T47D (cell line): ENCODE measurements at regions not wholly inside any gene's neighbourhood (a gene's known extent, or its start where the extent isn't known, plus 50 kb on each side); places are given as distances from the start of the nearest gene placed in this dataset.

Experiments
- DNase-seq, 2 experiments: peaks; one replicate each; pipeline versions ENCODE4 v3.0.0 to v3.0.0-alpha.2; 2011 to 2012; ENCODE audit warnings: low read depth in 1 of 2, low spot score in 1 of 2
- JUND ChIP-seq: IDR thresholded peaks from 2 replicates; pipeline ENCODE4 v1.6.1; 2012; ENCODE audit warnings: low read depth
- in situ Hi-C: cut with HindIII; loops from 2 replicates; pipeline ENCODE4 v1.10.0; 2016; ENCODE audit warnings: low sequenced_read_pairs, low pct_unique_long_range_greater_than_20kb

DNA sequence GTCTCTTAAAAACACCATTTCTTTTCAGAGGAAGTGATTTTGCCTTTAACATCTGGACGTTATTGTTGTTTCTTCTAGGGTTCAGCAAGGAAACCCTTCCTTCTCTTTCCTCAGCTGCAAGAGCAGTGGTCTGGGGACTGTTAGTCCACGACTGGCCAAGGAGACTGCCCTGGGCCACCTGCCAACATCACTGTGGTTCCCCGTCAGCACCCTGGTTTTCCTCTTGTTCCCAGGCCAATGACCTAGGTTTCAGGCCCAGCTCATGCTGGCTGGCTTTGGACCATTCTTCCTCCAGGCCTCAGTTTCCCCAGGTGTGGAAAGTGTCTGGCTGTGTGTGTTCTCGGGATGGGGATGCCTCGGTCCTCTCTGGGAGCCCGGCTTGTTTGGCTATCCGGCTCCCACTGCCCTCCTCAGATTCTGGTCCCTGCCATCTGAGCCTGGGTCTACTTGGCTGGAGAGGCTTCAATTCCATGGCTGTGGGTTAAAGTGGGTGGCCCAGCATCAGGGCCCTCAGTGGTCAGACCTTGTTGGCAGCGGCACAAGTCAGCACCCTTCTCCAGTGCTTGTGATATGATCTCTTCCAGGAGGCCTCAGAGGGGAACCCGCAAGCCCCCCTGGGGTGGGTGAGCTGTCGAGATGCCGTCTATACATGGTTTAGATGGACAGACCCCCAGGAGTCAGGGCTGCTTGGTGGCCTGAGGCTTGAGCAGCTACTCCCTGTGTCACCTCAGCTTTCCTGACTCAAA lies 234.3 kb upstream of the HS6ST1 start:
- no peak for DNase-seq
- in situ Hi-C loops = no loop called here
- no peak for TF ChIP-seq JUND

GRCh38 chr2:128554151-128554769 lies 235.6 kb upstream of the HS6ST1 start:
- DNase-seq = no peak
- TF ChIP-seq JUND = no peak
- in situ Hi-C loops = no loop called here

DNA sequence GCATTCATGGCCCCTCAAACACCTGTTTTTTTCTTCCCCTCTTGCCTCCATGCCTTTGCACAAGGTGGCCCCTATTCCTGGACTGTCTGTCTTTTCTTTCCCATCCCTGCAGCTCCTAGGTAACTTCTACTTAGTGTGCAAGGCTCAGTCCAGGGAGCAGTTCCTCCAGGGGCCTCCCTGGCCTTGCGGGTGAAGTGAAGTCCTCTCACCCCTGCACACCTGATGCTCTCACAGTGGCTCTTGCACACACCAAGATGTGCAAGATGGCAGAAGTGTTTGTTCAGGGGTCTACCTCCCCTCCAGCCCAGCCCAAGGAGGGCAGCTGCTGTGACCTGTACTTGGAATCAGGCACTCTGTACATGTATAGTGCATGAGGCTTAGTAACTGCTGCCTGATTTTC lies 236.8 kb upstream of the HS6ST1 start:
- DNase-seq = no peak
- TF ChIP-seq JUND = no peak
- in situ Hi-C loops = no loop called here

GRCh38 chr2:128556089-128556488 lies 237.4 kb upstream of the HS6ST1 start:
- no peak for TF ChIP-seq JUND
- in situ Hi-C loops = no loop called here
- DNase-seq = no peak

- in situ Hi-C loops = no loop called here
- TF ChIP-seq JUND = no peak
- no peak for DNase-seq
Observed at GRCh38 chr2:128556633-128557032, 238.0 kb upstream of the HS6ST1 start.

GRCh38 chr2:128557069-128557468 lies 238.4 kb upstream of the HS6ST1 start:
- DNase-seq = no peak
- in situ Hi-C loops = no loop called here
- TF ChIP-seq JUND = no peak

- no peak for TF ChIP-seq JUND
- in situ Hi-C loops = no loop called here
- DNase-seq = no peak
Observed at GRCh38 chr2:128557831-128558241, 239.2 kb upstream of the HS6ST1 start.

GRCh38 chr2:128558441-128558840 lies 239.8 kb upstream of the HS6ST1 start:
- no peak for DNase-seq
- in situ Hi-C loops = no loop called here
- no peak for TF ChIP-seq JUND

GRCh38 chr2:128558895-128559532 lies 240.3 kb upstream of the HS6ST1 start:
- DNase-seq = no peak
- in situ Hi-C loops = no loop called here
- no peak for TF ChIP-seq JUND

DNA sequence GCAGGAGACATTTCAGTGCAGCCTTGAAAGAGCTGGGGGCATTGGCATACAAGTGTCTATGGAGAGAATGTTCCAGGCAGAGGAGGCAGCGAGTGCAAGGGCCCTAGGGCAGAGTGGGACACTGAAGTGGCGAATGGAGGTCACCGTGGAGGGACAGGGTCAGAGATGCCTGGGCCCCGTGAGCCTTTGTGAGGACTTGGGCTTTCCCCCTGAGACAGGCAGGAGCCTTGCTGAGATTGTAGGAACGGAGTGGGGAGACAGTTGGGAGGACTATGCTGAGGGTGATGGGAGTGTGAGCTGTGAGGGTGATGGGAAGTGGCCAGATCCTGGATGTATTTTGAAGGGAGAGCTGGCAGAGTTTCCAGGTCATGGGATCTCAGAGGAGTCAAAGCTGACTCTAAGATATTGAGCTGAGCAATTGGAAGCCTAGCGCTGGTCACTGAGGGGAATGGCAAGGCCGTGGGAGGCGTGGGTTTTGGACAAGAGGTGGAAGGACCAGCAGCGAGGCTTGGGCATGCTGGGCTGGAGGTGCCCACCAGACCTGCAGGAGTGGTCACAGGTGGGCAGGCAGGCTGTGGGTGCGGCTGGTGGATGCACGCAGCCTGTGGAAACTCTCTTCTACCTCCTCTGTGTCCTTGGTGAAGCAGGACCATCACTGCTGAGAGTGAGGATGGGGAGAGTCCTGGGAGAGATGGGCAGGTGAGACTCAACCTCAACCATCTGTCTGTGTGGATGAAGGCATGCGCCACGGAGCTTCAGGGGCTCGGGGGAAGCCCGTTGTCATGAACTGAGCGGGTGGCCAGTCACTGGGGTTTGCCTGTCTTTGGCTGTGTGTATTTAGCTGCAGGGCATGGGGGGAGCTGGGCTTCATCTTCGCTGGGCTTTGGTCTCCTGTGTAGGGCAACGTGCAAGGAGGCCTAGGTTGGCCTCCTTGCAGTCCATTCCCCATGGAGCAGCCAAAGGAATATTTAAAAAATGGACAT lies 241.2 kb upstream of the HS6ST1 start:
- in situ Hi-C loops = no loop called here
- no peak for DNase-seq
- no peak for TF ChIP-seq JUND

- in situ Hi-C loops = no loop called here
- no peak for TF ChIP-seq JUND
- no peak for DNase-seq
Observed at GRCh38 chr2:128560718-128561117, 242.1 kb upstream of the HS6ST1 start.
